IgD-negative memory B cell (primary cell): ENCODE measurements at regions not wholly inside any gene's neighbourhood (a gene's known extent, or its start where the extent isn't known, plus 50 kb on each side); places are given as distances from the start of the nearest gene placed in this dataset.

ENCODE experiments used
- H3K27ac Mint-ChIP-seq, 3 donors: one replicate each; pipeline ENCODE4 v1.8.0; 2020 to 2022; ENCODE audit warnings: mild to moderate bottlenecking in 3 of 3, mixed read lengths in 3 of 3, moderate library complexity in 1 of 3
- H3K27me3 Mint-ChIP-seq: one replicate; pipeline ENCODE4 v1.8.0; 2021; ENCODE audit warnings: mixed read lengths
- H3K36me3 Mint-ChIP-seq: one replicate; pipeline ENCODE4 v1.8.0; 2020; ENCODE audit warnings: mild to moderate bottlenecking, mixed read lengths
- H3K4me1 Mint-ChIP-seq, 3 donors: one replicate each; pipeline ENCODE4 v1.8.0; 2020 to 2022; ENCODE audit warnings: mixed read lengths in 3 of 3, mild to moderate bottlenecking in 1 of 3
- H3K4me3 Mint-ChIP-seq, 4 donors: one replicate each; pipeline ENCODE4 v1.8.0; 2020 to 2022; ENCODE audit warnings: mild to moderate bottlenecking in 4 of 4, mixed read lengths in 4 of 4, moderate library complexity in 3 of 4
- H3K9me3 Mint-ChIP-seq, 3 donors: one replicate each; pipeline ENCODE4 v1.8.0; 2020 to 2021; ENCODE audit warnings: mixed read lengths in 3 of 3, mild to moderate bottlenecking in 1 of 3

DNA sequence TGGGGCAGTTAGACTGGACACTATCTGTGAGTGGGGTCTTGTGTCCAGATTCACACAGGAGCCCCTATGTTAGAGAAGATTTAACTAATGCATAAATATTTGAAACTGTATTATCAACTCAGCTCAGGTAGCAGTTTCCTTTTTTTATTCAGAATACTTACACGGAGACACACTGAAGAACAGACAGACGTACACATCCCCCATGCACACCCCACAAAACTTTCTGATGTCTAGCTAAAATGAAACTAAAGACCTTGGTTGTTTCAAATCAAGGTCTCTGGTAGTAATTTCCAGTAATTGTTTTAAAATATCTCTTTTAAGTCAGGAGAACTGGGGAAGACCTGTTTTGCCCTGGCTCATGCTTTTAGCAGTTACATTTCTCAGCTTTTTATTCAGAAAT, 55.7 kb upstream of the PRKCQ start:
- H3K27ac Mint-ChIP-seq = no peak overlapping the region
- H3K36me3 Mint-ChIP-seq = no peaks in the 10 kb centered on the region
- peaks cover 11% of the 10 kb centered on the region for H3K27me3 Mint-ChIP-seq
- H3K4me1 Mint-ChIP-seq = no peaks in the 10 kb centered on the region
- H3K4me3 Mint-ChIP-seq = no peak overlapping the region
- H3K9me3 Mint-ChIP-seq = peaks cover 0 to 2% (median 0%) of the 10 kb centered on the region in 3 donors
